ENCODE measurements at regions not wholly inside any gene's neighbourhood (a gene's known extent, or its start where the extent isn't known, plus 50 kb on each side); places are given as distances from the start of the nearest gene placed in this dataset.

DNA sequence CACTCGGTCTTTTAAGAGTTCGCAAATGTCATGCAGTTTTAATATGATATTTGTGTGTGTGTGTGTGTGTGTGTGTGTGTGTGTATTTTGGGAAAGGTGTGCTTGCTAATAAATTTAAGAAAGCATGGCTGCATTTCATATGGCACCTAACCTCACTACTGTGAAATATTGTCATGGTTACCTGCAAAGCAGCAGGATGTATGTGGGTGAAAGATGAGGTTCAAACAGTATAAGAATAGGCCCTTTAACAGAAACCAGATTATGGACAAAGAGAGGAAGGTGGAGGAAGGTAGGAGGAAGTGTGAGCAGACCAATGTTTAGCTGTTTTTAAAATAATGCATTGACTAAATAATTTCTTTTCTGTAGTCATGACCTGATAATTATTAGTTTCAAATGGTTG lies 73.5 kb upstream of the CACNA2D1 start:
- Histone ChIP-seq H3K4me2 (no peak overlapping the region), H3K9me3 (no peaks in the 10 kb centered on the region), H3K4me1 (no peaks in the 10 kb centered on the region), H3K4me3 (no peak overlapping the region), H3K27ac (no peak overlapping the region)
- DNase-seq (ENCODE audit: low read depth in 1 of 2, low spot score in 1 of 2) (no peak), FAIRE-seq (no peak), ATAC-seq (no peak)
- ChIA-PET CTCF (interaction anchor here (0.8 kb wide), 1 partner anchor 10 kb away, joined by 3 read pairs; no protein-coding TSS in a partner anchor), POLR2A (no interaction called here)
- 78% methylated on average over 2 of the region's 2 CpGs for WGBS (ENCODE audit: missing lambda C conversion rate)
- TF ChIP-seq HOXA7 (CRISPR knock-in tag; IDR thresholded peaks at IDR 0.05) (no peak), JUN (IDR thresholded peaks at IDR 0.05) (no peak), ESRRA (IDR thresholded peaks at IDR 0.05; ENCODE audit: borderline replicate concordance, low read length) (no peak), PHF8 (IDR thresholded peaks at IDR 0.05; ENCODE audit: borderline replicate concordance, low read depth) (no peak), ZSCAN20 (CRISPR knock-in tag; IDR thresholded peaks at IDR 0.05) (no peak), SREBF2 (IDR thresholded peaks at IDR 0.05) (no peak), HOXB5 (CRISPR knock-in tag; IDR thresholded peaks at IDR 0.05) (no peak), RARB (CRISPR knock-in tag; IDR thresholded peaks at IDR 0.05) (no peak)

DNA sequence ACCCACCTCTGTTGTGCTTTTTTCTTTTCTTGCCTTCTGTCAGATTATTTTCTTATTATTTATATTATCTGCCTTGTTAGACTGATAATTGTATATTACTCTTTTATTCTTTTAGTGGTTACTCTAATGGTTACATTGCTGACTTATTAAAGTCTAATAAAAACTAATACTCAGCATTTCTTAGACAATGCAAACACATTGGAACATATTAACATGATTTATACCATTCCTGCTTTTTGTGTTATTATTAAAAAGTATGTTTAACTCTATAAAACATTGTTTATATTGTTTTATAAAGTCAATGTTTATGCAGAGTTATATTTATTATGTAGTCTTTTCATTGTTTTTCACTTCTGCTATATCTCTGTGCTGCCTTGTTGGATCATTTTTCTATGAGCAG lies 68.0 kb upstream of the CACNA2D1 start:
- Histone ChIP-seq H3K27ac (no peak overlapping the region), H3K4me1 (no peaks in the 10 kb centered on the region), H3K4me2 (no peak overlapping the region), H3K9me3 (no peaks in the 10 kb centered on the region), H3K4me3 (no peak overlapping the region)
- CTCF ChIA-PET, result no interaction called here
- no peak for ATAC-seq
- no peak for FAIRE-seq
- TF ChIP-seq, protein P1, sequence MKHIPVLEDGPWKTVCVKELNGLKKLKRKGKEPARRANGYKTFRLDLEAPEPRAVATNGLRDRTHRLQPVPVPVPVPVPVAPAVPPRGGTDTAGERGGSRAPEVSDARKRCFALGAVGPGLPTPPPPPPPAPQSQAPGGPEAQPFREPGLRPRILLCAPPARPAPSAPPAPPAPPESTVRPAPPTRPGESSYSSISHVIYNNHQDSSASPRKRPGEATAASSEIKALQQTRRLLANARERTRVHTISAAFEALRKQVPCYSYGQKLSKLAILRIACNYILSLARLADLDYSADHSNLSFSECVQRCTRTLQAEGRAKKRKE (CRISPR knock-in tag; IDR thresholded peaks at IDR 0.05; ENCODE audit: low read depth), result no peak
- TF ChIP-seq KDM5A (IDR thresholded peaks at IDR 0.05), result no peak
- TF ChIP-seq TFCP2L1 (CRISPR knock-in tag; IDR thresholded peaks at IDR 0.05), result no peak
- TF ChIP-seq HEYL (CRISPR knock-in tag; IDR thresholded peaks at IDR 0.05), result no peak
- TF ChIP-seq, protein P2, sequence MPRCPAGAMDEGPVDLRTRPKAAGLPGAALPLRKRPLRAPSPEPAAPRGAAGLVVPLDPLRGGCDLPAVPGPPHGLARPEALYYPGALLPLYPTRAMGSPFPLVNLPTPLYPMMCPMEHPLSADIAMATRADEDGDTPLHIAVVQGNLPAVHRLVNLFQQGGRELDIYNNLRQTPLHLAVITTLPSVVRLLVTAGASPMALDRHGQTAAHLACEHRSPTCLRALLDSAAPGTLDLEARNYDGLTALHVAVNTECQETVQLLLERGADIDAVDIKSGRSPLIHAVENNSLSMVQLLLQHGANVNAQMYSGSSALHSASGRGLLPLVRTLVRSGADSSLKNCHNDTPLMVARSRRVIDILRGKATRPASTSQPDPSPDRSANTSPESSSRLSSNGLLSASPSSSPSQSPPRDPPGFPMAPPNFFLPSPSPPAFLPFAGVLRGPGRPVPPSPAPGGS (IDR thresholded peaks at IDR 0.05), result no peak
- TF ChIP-seq MAFK (IDR thresholded peaks at IDR 0.05; ENCODE audit: partially characterized antibody), result peak; percentile 74
- POLR2A ChIA-PET, result no interaction called here
- no peak for DNase-seq (ENCODE audit: low read depth in 1 of 2, low spot score in 1 of 2)

DNA sequence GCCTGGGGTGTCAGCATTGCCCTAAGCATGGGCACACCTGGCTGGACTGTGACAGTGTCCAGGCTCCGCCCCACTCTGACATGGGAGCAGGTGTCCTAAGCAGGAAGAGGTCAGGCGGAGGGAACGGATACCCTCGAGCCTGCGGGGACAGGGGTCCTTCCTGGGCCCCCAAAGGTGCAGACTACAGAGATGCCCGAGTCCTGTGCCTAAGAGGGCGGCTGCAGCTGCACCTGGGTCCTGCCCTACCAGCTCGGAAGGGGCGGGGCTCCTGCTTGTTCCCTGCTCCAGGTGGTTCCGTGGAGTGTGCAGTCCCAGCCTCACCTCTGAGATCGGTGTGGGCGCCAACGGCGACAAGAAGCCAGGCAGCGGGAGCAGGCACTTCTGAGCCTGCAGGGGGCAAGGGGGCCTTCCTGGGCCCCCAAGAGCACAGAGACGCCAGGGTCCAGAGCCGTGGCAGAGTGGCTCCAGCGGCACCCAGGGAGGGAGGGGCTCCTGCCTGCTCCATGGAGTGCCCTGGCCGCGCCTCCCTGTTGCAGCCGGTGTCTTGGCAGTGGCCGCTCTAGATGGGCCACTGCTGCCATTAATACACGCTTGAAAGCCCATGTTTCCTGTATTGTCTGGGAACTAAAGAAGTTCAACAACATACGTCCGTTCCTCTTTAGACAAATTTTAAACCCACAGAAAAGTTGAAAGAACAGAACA lies 64.5 kb upstream of the CACNA2D1 start:
- no peak for TF ChIP-seq CHD4 (IDR thresholded peaks at IDR 0.05; ENCODE audit: borderline replicate concordance)
- TF ChIP-seq CEBPB (IDR thresholded peaks at IDR 0.05), result no peak
- TF ChIP-seq KDM1A (IDR thresholded peaks at IDR 0.05; ENCODE audit: low read depth), result no peak
- no peak for TF ChIP-seq RCOR1 (IDR thresholded peaks at IDR 0.05; ENCODE audit: low read depth, low read length)
- TF ChIP-seq JUN (IDR thresholded peaks at IDR 0.05), result no peak
- TF ChIP-seq POLR2A (IDR thresholded peaks at IDR 0.05; ENCODE audit: low read length), result no peak
- no peak for TF ChIP-seq ZNF302 (CRISPR knock-in tag; IDR thresholded peaks at IDR 0.05)
- TF ChIP-seq ZFP36 (IDR thresholded peaks at IDR 0.05; ENCODE audit: borderline replicate concordance, partially characterized antibody), result no peak
- no peak for TF ChIP-seq HOXB13 (CRISPR knock-in tag; IDR thresholded peaks at IDR 0.05; ENCODE audit: low read depth)
- TF ChIP-seq NFE2L2 (conservative IDR thresholded peaks at IDR 0.05; ENCODE audit: low read length), result no peak
- TF ChIP-seq FOSB (CRISPR knock-in tag; IDR thresholded peaks at IDR 0.05), result no peak
- TF ChIP-seq, protein P3, sequence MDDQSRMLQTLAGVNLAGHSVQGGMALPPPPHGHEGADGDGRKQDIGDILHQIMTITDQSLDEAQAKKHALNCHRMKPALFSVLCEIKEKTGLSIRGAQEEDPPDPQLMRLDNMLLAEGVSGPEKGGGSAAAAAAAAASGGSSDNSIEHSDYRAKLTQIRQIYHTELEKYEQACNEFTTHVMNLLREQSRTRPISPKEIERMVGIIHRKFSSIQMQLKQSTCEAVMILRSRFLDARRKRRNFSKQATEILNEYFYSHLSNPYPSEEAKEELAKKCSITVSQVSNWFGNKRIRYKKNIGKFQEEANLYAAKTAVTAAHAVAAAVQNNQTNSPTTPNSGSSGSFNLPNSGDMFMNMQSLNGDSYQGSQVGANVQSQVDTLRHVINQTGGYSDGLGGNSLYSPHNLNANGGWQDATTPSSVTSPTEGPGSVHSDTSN (IDR thresholded peaks at IDR 0.05), result no peak
- no peak for ATAC-seq
- H3K9me3 ChIP-seq, result no peaks in the 10 kb centered on the region

More for the DNA sequence above, 64.5 kb upstream of the CACNA2D1 start:
- no peak overlapping the region for H3K4me2 ChIP-seq
- POLR2A ChIA-PET, result no interaction called here
- H3K4me3 ChIP-seq, result no peak overlapping the region
- H3K27ac ChIP-seq, result no peak overlapping the region
- DNase-seq (ENCODE audit: low read depth in 1 of 2, low spot score in 1 of 2) (no peak), FAIRE-seq (no peak)
- WGBS (ENCODE audit: missing lambda C conversion rate), result 84% methylated on average over 16 of the region's 25 CpGs
- H3K4me1 ChIP-seq, result no peaks in the 10 kb centered on the region
- CTCF ChIA-PET, result interaction anchor here (1.4 kb wide), 1 partner anchor 23 kb away, joined by 3 read pairs; no protein-coding TSS in a partner anchor

All from A549 (cell line).